ENCODE measurements at regions not wholly inside any gene's neighbourhood (a gene's known extent, or its start where the extent isn't known, plus 50 kb on each side); places are given as distances from the start of the nearest gene placed in this dataset.
A peak's percentile ranks its signal among the peaks of the same experiment; 100 is the strongest.

DNA sequence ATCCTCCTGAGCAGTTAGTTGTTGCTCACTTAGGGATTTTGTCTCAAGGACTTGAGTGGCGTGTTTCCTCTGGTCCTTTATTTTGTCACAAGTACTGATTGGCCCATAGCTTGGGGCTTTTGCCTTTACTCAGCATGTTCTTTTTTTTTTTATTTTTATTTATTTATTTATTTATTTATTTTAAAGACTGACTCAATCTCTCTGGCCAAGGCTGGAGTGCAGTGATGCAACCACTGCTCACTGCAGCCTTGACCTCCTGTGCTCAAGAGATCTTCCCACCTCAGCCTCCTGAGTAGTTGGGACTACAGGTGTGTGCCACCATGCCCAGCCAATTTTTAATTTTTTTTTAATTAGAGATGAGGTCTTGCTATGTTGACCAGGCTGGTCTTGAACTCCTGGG is 223.9 kb upstream of the TPM1 start:
- no peak for DNase-seq

DNA sequence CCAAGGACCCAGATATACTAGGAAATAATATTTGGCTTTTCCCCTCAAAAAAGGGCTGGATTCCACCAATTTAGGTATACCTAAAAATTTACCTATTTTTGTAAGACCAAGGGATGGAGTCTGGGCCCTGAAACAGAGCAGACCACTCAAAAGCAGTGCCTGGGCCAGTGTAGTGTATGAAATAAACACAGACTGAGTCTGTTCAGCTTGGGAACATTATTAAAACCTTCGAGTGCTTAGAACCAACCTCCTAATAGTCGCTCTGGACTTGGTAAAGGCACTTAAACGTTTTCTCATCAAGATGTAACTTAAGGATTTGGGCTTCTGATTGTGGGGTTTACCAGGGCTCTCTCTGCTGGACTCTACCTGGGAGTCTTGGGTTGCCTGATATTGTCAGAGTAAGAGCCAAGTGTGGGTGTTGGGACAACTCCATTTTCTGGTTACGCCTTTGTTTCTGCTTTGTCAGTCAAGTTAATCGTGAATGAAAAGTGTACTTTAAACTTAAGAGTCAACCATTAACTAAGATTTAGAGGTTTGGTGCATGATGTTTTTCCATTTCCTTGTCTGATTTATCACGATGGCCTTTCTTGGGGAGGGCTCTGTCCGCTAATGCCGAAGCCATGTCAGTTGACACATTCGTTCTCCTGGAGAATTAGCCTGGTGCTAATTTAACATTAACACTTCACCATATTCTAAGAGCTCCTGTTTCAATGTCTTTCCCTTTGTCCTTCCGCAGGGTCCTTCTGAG is 221.0 kb upstream of the TPM1 start:
- no peak for DNase-seq

DNA sequence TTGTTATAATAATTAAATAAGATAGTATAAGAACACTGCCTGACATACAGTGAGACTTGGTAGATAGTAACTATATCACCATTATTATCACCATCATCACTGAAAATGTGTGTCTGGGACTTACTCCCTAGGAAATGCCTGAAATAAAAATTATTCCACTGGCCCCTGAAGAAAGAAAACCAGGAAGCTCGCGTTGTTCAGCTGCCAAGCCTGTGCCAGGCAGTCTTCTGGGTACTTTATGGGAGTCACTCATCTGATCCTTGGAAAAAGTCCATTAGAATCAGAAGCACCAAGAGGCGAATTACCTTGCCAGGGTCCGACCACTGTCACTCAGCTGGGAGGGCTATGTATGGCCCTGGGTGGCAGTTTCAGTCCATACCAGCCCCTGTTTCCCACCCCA is 220.3 kb upstream of the TPM1 start:
- no peak for DNase-seq

DNA sequence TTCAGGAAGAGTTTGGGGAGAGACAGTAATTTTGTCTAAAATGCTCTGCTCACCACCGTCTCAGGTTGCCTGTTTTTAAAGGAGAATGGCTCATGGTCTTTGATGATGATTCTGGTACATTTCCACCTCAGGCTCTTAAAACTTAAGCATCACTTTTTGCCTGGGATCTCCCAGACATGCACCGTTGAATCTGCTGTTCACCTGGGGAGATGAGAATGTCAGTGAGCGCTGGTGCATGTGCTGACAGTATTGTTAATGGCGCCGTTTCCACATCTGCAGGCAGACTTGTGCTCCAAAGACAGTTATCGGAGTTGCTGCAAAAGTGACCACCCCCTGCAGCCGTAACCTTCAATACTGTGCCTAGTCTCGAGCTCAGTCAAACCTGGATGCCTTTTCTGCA is 219.0 kb upstream of the TPM1 start:
- no peak for DNase-seq

DNA sequence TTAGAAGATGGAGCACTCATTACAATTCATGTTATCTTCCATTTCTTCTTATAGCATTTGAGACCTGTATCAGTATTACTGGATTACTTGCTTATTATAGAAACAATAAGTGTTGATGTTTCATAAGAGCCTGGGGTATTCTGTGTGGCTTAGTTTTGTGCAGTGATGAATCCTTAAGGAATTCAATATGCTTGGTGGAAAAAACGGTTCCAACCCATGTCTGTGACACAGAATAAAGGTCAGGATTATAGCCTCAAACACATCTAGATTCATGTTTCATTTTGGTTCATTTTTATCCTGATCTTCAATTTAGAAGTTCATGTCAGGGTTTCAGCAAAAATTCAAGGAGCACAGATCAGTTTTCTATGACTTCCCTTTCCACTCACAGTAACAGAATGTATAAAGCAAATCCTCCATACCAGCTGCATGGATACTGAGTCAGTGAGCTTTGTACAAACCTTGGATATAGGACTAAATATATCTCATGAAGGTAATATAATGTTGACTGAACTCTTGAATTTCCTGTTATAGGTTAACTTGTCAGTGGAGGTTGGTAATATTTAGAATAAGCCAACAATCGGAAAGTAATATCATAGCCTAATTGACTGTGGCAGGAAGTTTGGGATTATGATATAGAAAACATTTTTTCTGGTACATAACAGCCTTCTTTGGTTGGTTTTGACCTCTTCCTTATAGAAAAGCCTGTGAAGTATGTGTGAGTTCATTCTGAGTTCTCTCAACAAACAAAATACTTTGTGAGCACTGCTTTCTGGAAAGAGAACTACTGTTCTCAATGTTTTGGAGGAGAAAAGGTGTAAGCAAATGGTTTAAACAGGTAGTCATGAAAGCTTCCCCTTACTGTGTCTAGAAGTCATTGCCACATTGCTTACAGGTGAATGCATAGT is 218.2 kb upstream of the TPM1 start:
- DNase-seq: no peak

- DNase-seq: no peak
Observed at GRCh38 chr15:62825191-62825590, 217.4 kb upstream of the TPM1 start.

DNA sequence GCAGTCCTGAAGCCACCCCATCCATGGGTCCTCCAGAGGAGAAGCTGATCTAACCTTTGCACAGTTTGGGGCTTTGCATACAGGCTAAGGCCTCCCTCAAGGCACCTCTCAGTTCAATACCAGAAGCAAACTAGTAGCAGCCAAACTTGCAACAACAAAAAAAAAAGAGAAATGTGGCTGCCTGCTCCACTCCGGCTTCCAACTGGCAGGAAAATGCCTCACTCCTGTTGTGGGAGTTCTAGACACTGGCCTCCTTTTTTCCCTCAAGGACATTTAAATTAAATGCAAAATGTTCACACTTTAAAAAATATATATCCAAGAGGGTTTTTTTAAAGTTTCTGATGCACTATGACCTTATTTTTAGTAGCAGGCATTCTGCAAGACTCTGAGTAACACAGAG is 216.0 kb upstream of the TPM1 start:
- DNase-seq: peak; percentile 33

- DNase-seq: no peak
Observed at GRCh38 chr15:62828364-62828763, 214.2 kb upstream of the TPM1 start.

- no peak for DNase-seq
Observed at GRCh38 chr15:62832231-62832630, 210.3 kb upstream of the TPM1 start.

DNA sequence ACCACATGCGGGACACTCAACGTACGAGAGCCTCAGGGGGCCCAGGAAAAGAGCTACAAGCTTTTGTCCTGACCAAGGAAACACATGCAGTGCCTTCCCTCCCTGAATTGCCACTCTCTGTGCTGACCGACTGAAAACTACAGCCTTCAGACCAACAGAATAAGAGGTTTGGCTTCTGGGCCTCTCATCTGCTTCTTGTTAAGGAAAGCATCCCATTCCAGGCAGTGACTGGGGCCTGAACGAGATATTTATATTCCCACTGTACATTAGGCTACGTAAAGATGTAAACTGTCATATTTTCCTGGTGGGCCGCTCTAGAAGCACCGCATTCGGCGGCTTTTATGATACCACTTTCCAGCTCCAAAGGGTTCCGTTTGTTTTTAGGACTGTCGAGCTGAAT is 208.9 kb upstream of the TPM1 start:
- peak; percentile 78 for DNase-seq

DNA sequence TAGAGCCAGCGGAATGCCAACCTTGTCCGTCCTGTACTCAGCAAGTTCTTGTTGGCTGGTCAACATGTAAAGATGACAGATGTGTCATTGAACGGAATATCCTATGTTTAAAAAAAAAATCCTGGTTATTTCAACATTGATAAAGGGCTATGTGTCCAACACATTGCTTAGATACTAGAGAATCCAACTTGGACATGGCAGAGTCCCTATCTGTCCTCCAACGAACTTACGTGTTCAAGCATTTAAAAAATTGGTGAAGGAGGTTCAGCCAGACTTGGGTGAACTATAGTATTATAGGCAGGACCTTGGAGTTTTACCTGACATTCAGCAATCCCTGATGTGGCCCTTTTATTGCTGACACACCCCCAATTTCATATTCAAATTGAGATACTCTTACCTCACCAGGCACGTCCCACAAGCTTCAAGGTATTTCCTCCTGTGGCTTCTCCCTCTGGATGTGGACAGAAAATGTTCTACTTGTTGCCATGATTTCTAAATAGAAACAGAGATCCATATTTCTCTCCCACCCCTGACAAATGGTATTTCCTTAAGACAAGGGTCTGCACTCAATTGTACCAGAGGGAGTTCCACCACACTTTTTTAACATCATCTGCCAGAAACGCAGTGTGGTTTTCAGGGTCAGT is 207.7 kb upstream of the TPM1 start:
- no peak for DNase-seq

DNA sequence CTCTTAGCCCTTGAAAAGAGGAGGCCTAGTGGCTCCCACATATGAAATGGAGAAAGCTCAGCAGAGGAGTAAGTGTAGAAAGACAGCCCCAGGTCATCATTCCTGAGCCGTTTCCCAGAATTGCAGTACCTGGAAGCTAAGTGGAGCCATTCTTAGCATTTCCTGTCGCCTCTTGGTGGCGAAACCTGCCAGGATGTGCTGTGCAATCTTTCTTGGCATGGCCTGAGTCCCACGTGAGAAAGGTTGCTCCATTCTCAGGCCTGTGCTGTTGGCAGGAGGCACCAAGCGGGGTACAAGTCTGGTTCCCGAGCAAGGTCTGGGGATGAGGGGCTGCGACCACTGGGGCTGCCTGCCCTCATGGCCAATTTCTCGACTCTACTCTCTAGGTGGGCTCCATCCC is 207.2 kb upstream of the TPM1 start:
- DNase-seq: no peak

DNA sequence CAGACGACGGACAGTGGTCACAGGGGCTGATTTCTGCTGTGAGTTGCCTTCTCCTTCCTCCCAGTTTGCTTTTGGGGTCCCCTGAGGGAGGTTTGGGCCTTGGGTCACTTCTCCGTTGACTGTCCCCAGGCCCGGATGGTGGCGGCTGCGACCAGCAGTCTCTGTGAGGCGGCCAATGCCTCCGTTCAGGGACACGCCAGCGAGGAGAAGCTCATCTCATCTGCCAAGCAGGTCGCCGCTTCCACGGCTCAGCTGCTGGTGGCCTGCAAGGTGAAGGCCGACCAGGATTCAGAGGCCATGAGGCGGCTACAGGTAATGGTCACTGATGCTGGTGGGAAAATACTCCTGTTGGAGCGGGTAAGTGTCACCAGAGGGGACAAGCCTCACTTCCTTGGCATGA is 206.8 kb upstream of the TPM1 start:
- no peak for DNase-seq

DNA sequence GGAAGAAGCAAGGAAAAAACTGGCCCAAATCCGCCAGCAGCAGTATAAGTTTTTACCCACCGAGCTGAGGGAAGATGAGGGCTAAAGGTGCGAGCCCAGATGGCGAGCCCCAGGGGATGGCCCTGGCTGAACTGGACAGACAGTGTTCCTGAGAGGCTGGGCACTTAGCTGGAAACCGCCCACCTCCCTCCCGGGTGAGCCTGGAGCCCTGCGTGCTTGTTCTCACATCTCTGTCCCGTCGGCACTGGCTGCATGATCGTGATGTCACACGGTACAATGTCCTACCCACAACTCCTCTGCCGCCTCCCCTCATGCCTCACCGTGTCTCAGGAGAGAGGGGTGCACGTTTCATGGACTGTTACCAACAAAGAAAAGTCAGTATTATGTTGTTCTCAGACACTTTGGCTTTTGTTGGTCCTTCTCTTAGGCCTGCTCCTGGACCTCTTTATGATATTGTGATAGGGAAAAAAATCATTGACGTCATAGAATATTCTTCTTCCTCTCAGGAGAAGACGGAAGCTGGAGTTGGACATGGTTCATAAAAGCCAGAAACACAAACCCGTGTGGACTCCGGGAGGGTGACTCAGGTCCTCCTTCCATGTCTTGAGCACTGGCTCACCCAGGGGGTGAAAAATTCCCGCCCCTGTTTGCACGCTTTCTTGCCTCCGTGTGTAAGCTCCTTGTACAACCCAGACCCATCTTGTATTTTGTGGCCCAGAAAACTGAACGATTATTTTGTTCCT is 201.8 kb upstream of the TPM1 start:
- DNase-seq: no peak

GRCh38 chr15:62841269-62841628 is 201.3 kb upstream of the TPM1 start:
- no peak for DNase-seq

GRCh38 chr15:62841891-62842559 is 200.5 kb upstream of the TPM1 start:
- DNase-seq: no peak

GRCh38 chr15:62843311-62843710 is 199.2 kb upstream of the TPM1 start:
- DNase-seq: no peak

GRCh38 chr15:62844564-62845240 is 197.8 kb upstream of the TPM1 start:
- DNase-seq: no peak

- DNase-seq: no peak
Observed at GRCh38 chr15:62845241-62846126, 197.1 kb upstream of the TPM1 start.

DNA sequence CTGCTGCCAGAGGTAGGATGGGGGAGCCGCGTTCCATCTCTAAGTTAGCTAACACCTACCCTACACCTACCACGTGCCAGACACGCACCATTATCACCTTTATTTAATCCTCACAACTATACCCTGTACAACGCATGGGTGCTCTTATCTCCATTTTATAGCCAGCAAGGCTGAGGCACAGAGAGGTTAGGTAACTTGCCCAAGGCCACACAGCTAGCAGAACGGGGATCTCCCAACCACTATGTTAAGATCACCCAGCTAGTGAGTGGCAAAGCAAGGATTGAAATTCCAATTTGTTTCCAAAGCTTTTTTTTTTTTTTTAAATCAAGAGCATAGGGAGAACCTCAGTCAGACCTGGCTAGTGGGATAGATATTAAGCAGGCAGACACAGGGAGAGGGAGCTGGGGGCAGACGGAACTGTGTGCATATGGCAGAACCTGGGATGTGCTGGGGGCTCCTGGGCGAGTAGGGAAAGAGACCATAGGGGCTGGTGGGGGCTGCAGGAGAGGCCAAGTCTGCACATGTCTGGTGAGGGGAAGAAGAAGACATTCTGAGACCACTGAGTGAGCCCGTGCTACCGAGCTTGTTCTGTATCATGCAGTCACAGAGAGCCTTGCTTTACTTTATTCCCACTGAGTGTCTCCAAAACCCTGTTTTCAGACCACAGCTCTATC is 196.3 kb upstream of the TPM1 start:
- DNase-seq: no peak

Measured in hindlimb muscle (tissue), 1 donor.